ENCODE measurements at regions not wholly inside any gene's neighbourhood (a gene's known extent, or its start where the extent isn't known, plus 50 kb on each side); places are given as distances from the start of the nearest gene placed in this dataset.

- DNase-seq = no peak
Measured at GRCh38 chr2:18856765-18857164, 267.4 kb upstream of the NT5C1B start.

GRCh38 chr2:18855027-18855426 lies 265.7 kb upstream of the NT5C1B start:
- no peak for DNase-seq

GRCh38 chr2:18849841-18850578 lies 260.6 kb upstream of the NT5C1B start:
- no peak for DNase-seq

- no peak for DNase-seq
Measured at GRCh38 chr2:18848646-18849045, 259.3 kb upstream of the NT5C1B start.

GRCh38 chr2:18845854-18846445 lies 256.6 kb upstream of the NT5C1B start:
- DNase-seq = no peak

- no peak for DNase-seq
Measured at GRCh38 chr2:18842836-18843235, 253.5 kb upstream of the NT5C1B start.

- DNase-seq = no peak
Measured at GRCh38 chr2:18841248-18842150, 252.1 kb upstream of the NT5C1B start.

GRCh38 chr2:18837240-18837639 lies 247.9 kb upstream of the NT5C1B start:
- no peak for DNase-seq

GRCh38 chr2:18836436-18836835 lies 247.1 kb upstream of the NT5C1B start:
- no peak for DNase-seq

GRCh38 chr2:18835787-18836186 lies 246.4 kb upstream of the NT5C1B start:
- no peak for DNase-seq

- no peak for DNase-seq
Measured at GRCh38 chr2:18834341-18834740, 245.0 kb upstream of the NT5C1B start.

GRCh38 chr2:18833941-18834340 lies 244.6 kb upstream of the NT5C1B start:
- no peak for DNase-seq

GRCh38 chr2:18831916-18832510 lies 242.6 kb upstream of the NT5C1B start:
- no peak for DNase-seq

- DNase-seq = no peak
Measured at GRCh38 chr2:18830962-18831361, 241.6 kb upstream of the NT5C1B start.

- no peak for DNase-seq
Measured at GRCh38 chr2:18829976-18830375, 240.6 kb upstream of the NT5C1B start.

- no peak for DNase-seq
Measured at GRCh38 chr2:18829251-18829902, 240.0 kb upstream of the NT5C1B start.

- DNase-seq = no peak
Measured at GRCh38 chr2:18828296-18828695, 238.9 kb upstream of the NT5C1B start.

- DNase-seq = no peak
Measured at GRCh38 chr2:18825838-18826237, 236.5 kb upstream of the NT5C1B start.

GRCh38 chr2:18824915-18825314 lies 235.5 kb upstream of the NT5C1B start:
- DNase-seq = no peak

- DNase-seq = no peak
Measured at GRCh38 chr2:18824325-18824790, 235.0 kb upstream of the NT5C1B start.

- no peak for DNase-seq
Measured at GRCh38 chr2:18821431-18821830, 232.1 kb upstream of the NT5C1B start.

- no peak for DNase-seq
Measured at GRCh38 chr2:18820966-18821365, 231.6 kb upstream of the NT5C1B start.

GRCh38 chr2:18819566-18819965 lies 230.2 kb upstream of the NT5C1B start:
- DNase-seq = no peak

Data from NCI-H2029 (cell line).